ENCODE measurements at regions not wholly inside any gene's neighbourhood (a gene's known extent, or its start where the extent isn't known, plus 50 kb on each side); places are given as distances from the start of the nearest gene placed in this dataset.

GRCh38 chr13:90177512-90177911, 1170.0 kb upstream of the MIR17HG start:
- H3K36me3 ChIP-seq (ENCODE audit: control insufficient read depth, insufficient read depth, low read length): no peaks in the 10 kb centered on the region
- no peak for ATAC-seq (ENCODE audit: low read depth in 2 of 2)
- H3K9me3 ChIP-seq (ENCODE audit: control insufficient read depth in 2 of 2, low read length in 2 of 2): peaks cover 0 to 2% of the 10 kb centered on the region in 2 experiments
- Mint-ChIP-seq H3K4me1 (no peaks in the 10 kb centered on the region), H3K27me3 (no peaks in the 10 kb centered on the region), H3K4me3 (no peak overlapping the region), H3K36me3 (no peaks in the 10 kb centered on the region), H3K27ac (no peak overlapping the region), H3K9me3 (peaks cover 0 to 21% (median 3%) of the 10 kb centered on the region in 7 donors)
- no peak for DNase-seq
- H3K27me3 ChIP-seq (ENCODE audit: control insufficient read depth, insufficient read depth, low read length): no peaks in the 10 kb centered on the region
- no peaks in the 10 kb centered on the region for H3K4me1 ChIP-seq (ENCODE audit: control insufficient read depth, insufficient read depth, low read length, poor library complexity, severe bottlenecking)
- H3K27ac ChIP-seq (ENCODE audit: insufficient read depth, low read length, poor library complexity, severe bottlenecking): no peak overlapping the region
- no peak overlapping the region for H3K4me3 ChIP-seq (ENCODE audit: low read depth, low read length)

- Mint-ChIP-seq H3K27me3 (no peaks in the 10 kb centered on the region), H3K4me1 (no peaks in the 10 kb centered on the region), H3K9me3 (peaks cover 0 to 27% (median 5%) of the 10 kb centered on the region in 7 donors), H3K27ac (no peak overlapping the region), H3K4me3 (no peak overlapping the region), H3K36me3 (no peaks in the 10 kb centered on the region)
- ATAC-seq (ENCODE audit: low read depth in 2 of 2) (no peak), DNase-seq (no peak)
- Histone ChIP-seq H3K4me3 (ENCODE audit: low read depth, low read length) (no peak overlapping the region), H3K9me3 (ENCODE audit: control insufficient read depth in 2 of 2, low read length in 2 of 2) (peaks cover 0 to 2% of the 10 kb centered on the region in 2 experiments), H3K27ac (ENCODE audit: insufficient read depth, low read length, poor library complexity, severe bottlenecking) (no peak overlapping the region), H3K4me1 (ENCODE audit: control insufficient read depth, insufficient read depth, low read length, poor library complexity, severe bottlenecking) (no peaks in the 10 kb centered on the region), H3K36me3 (ENCODE audit: control insufficient read depth, insufficient read depth, low read length) (no peaks in the 10 kb centered on the region), H3K27me3 (ENCODE audit: control insufficient read depth, insufficient read depth, low read length) (no peaks in the 10 kb centered on the region)
These were observed 1163.1 kb upstream of the MIR17HG start for GRCh38 chr13:90184355-90184754.

GRCh38 chr13:90185734-90186133, 1161.8 kb upstream of the MIR17HG start:
- H3K4me1 Mint-ChIP-seq: no peaks in the 10 kb centered on the region
- no peaks in the 10 kb centered on the region for H3K36me3 ChIP-seq (ENCODE audit: control insufficient read depth, insufficient read depth, low read length)
- DNase-seq (no peak), ATAC-seq (ENCODE audit: low read depth in 2 of 2) (no peak)
- H3K27me3 ChIP-seq (ENCODE audit: control insufficient read depth, insufficient read depth, low read length): no peaks in the 10 kb centered on the region
- no peak overlapping the region for H3K4me3 ChIP-seq (ENCODE audit: low read depth, low read length)
- no peaks in the 10 kb centered on the region for H3K36me3 Mint-ChIP-seq
- no peaks in the 10 kb centered on the region for H3K27me3 Mint-ChIP-seq
- H3K9me3 Mint-ChIP-seq: peaks cover 0 to 22% (median 7%) of the 10 kb centered on the region in 7 donors
- H3K4me1 ChIP-seq (ENCODE audit: control insufficient read depth, insufficient read depth, low read length, poor library complexity, severe bottlenecking): no peaks in the 10 kb centered on the region
- peaks cover 2 to 8% of the 10 kb centered on the region in 2 experiments for H3K9me3 ChIP-seq (ENCODE audit: control insufficient read depth in 2 of 2, low read length in 2 of 2)
- H3K27ac ChIP-seq (ENCODE audit: insufficient read depth, low read length, poor library complexity, severe bottlenecking): no peak overlapping the region
- no peak overlapping the region for H3K27ac Mint-ChIP-seq
- no peak overlapping the region for H3K4me3 Mint-ChIP-seq

GRCh38 chr13:90187478-90188350, 1159.8 kb upstream of the MIR17HG start:
- Histone ChIP-seq H3K27ac (ENCODE audit: insufficient read depth, low read length, poor library complexity, severe bottlenecking) (no peak overlapping the region), H3K4me3 (ENCODE audit: low read depth, low read length) (no peak overlapping the region), H3K9me3 (ENCODE audit: control insufficient read depth in 2 of 2, low read length in 2 of 2) (peaks cover 0 to 8% of the 10 kb centered on the region in 2 experiments), H3K36me3 (ENCODE audit: control insufficient read depth, insufficient read depth, low read length) (no peaks in the 10 kb centered on the region), H3K4me1 (ENCODE audit: control insufficient read depth, insufficient read depth, low read length, poor library complexity, severe bottlenecking) (no peaks in the 10 kb centered on the region), H3K27me3 (ENCODE audit: control insufficient read depth, insufficient read depth, low read length) (no peaks in the 10 kb centered on the region)
- H3K27me3 Mint-ChIP-seq: no peaks in the 10 kb centered on the region
- no peaks in the 10 kb centered on the region for H3K4me1 Mint-ChIP-seq
- H3K4me3 Mint-ChIP-seq: no peak overlapping the region
- no peak overlapping the region for H3K27ac Mint-ChIP-seq
- no peaks in the 10 kb centered on the region for H3K36me3 Mint-ChIP-seq
- DNase-seq (no peak), ATAC-seq (ENCODE audit: low read depth in 2 of 2) (no peak)
- peaks cover 0 to 17% (median 7%) of the 10 kb centered on the region in 7 donors for H3K9me3 Mint-ChIP-seq

GRCh38 chr13:90188351-90188636, 1159.2 kb upstream of the MIR17HG start:
- Histone ChIP-seq H3K9me3 (ENCODE audit: control insufficient read depth in 2 of 2, low read length in 2 of 2) (peaks cover 0 to 8% of the 10 kb centered on the region in 2 experiments), H3K27me3 (ENCODE audit: control insufficient read depth, insufficient read depth, low read length) (no peaks in the 10 kb centered on the region), H3K27ac (ENCODE audit: insufficient read depth, low read length, poor library complexity, severe bottlenecking) (no peak overlapping the region), H3K4me1 (ENCODE audit: control insufficient read depth, insufficient read depth, low read length, poor library complexity, severe bottlenecking) (no peaks in the 10 kb centered on the region), H3K4me3 (ENCODE audit: low read depth, low read length) (no peak overlapping the region), H3K36me3 (ENCODE audit: control insufficient read depth, insufficient read depth, low read length) (no peaks in the 10 kb centered on the region)
- H3K4me1 Mint-ChIP-seq: no peaks in the 10 kb centered on the region
- H3K36me3 Mint-ChIP-seq: no peaks in the 10 kb centered on the region
- DNase-seq (no peak), ATAC-seq (ENCODE audit: low read depth in 2 of 2) (no peak)
- H3K27me3 Mint-ChIP-seq: no peaks in the 10 kb centered on the region
- peaks cover 0 to 17% (median 8%) of the 10 kb centered on the region in 7 donors for H3K9me3 Mint-ChIP-seq
- H3K27ac Mint-ChIP-seq: no peak overlapping the region
- H3K4me3 Mint-ChIP-seq: no peak overlapping the region

- H3K27ac ChIP-seq (ENCODE audit: insufficient read depth, low read length, poor library complexity, severe bottlenecking): no peak overlapping the region
- DNase-seq (no peak), ATAC-seq (ENCODE audit: low read depth in 2 of 2) (no peak)
- Mint-ChIP-seq H3K4me3 (no peak overlapping the region), H3K4me1 (no peaks in the 10 kb centered on the region), H3K36me3 (no peaks in the 10 kb centered on the region), H3K27me3 (no peaks in the 10 kb centered on the region), H3K27ac (no peak overlapping the region), H3K9me3 (peaks cover 0 to 29% (median 13%) of the 10 kb centered on the region in 7 donors)
- no peak overlapping the region for H3K4me3 ChIP-seq (ENCODE audit: low read depth, low read length)
- H3K27me3 ChIP-seq (ENCODE audit: control insufficient read depth, insufficient read depth, low read length): no peaks in the 10 kb centered on the region
- H3K36me3 ChIP-seq (ENCODE audit: control insufficient read depth, insufficient read depth, low read length): no peaks in the 10 kb centered on the region
- H3K4me1 ChIP-seq (ENCODE audit: control insufficient read depth, insufficient read depth, low read length, poor library complexity, severe bottlenecking): no peaks in the 10 kb centered on the region
- peaks cover 0 to 2% of the 10 kb centered on the region in 2 experiments for H3K9me3 ChIP-seq (ENCODE audit: control insufficient read depth in 2 of 2, low read length in 2 of 2)
These were observed 1149.8 kb upstream of the MIR17HG start for GRCh38 chr13:90197722-90198121.

- ATAC-seq (ENCODE audit: low read depth in 2 of 2): no peak
- no peak for DNase-seq
- H3K9me3 ChIP-seq (ENCODE audit: control insufficient read depth in 2 of 2, low read length in 2 of 2): peaks cover 3 to 11% of the 10 kb centered on the region in 2 experiments
- no peak overlapping the region for H3K27ac Mint-ChIP-seq
- no peaks in the 10 kb centered on the region for H3K27me3 Mint-ChIP-seq
- no peak overlapping the region for H3K27ac ChIP-seq (ENCODE audit: insufficient read depth, low read length, poor library complexity, severe bottlenecking)
- no peaks in the 10 kb centered on the region for H3K36me3 Mint-ChIP-seq
- no peaks in the 10 kb centered on the region for H3K36me3 ChIP-seq (ENCODE audit: control insufficient read depth, insufficient read depth, low read length)
- no peaks in the 10 kb centered on the region for H3K4me1 ChIP-seq (ENCODE audit: control insufficient read depth, insufficient read depth, low read length, poor library complexity, severe bottlenecking)
- no peaks in the 10 kb centered on the region for H3K27me3 ChIP-seq (ENCODE audit: control insufficient read depth, insufficient read depth, low read length)
- H3K4me1 Mint-ChIP-seq: no peaks in the 10 kb centered on the region
- peaks cover 0 to 22% (median 9%) of the 10 kb centered on the region in 7 donors for H3K9me3 Mint-ChIP-seq
- H3K4me3 Mint-ChIP-seq: no peak overlapping the region
- no peak overlapping the region for H3K4me3 ChIP-seq (ENCODE audit: low read depth, low read length)
These were observed 1146.3 kb upstream of the MIR17HG start for GRCh38 chr13:90201202-90201601.

Measured in CD4-positive, CD25-positive, alpha-beta regulatory T cell (primary cell).